Liver (tissue), 3 donors: ENCODE measurements at regions not wholly inside any gene's neighbourhood (a gene's known extent, or its start where the extent isn't known, plus 50 kb on each side); places are given as distances from the start of the nearest gene placed in this dataset.

Experiments
- CTCF ChIP-seq: fragments of 150-350 bp; IDR thresholded peaks from 2 replicates; pipeline ENCODE4 v1.5.1; 2017; ENCODE audit warnings: improper control_type of control experiment, low read depth, low read length; ENCODE audit not compliant: missing input control
- EGR1 ChIP-seq, 2 donors: IDR thresholded peaks; 2 replicates each; pipeline ENCODE4 v1.6.1; 2016 to 2018; ENCODE audit warnings: antibody characterized with exemption in 2 of 2, low read depth in 2 of 2
- HNF4A ChIP-seq, 2 donors: conservative IDR thresholded peaks; 2 replicates each; pipeline ENCODE4 v1.6.1; 2016; ENCODE audit warnings: antibody characterized with exemption in 2 of 2, mild to moderate bottlenecking in 2 of 2
- JUND ChIP-seq, 2 donors: IDR thresholded peaks; 2 replicates each; pipeline ENCODE4 v1.6.1; 2016; ENCODE audit warnings: antibody characterized with exemption in 2 of 2
- SP1 ChIP-seq: IDR thresholded peaks from 2 replicates; pipeline ENCODE4 v1.6.1; 2018; ENCODE audit warnings: antibody characterized with exemption, mild to moderate bottlenecking
- YY1 ChIP-seq: IDR thresholded peaks from 2 replicates; pipeline ENCODE4 v1.6.1; 2016; ENCODE audit warnings: antibody characterized with exemption, mild to moderate bottlenecking
- TF ChIP-seq, protein P1 (sequence below): IDR thresholded peaks from 2 replicates; pipeline ENCODE4 v1.6.1; 2016; ENCODE audit warnings: antibody characterized with exemption
- TF ChIP-seq, protein P2 (sequence below): IDR thresholded peaks from 2 replicates; pipeline ENCODE4 v1.6.1; 2016; ENCODE audit warnings: antibody characterized with exemption
- TF ChIP-seq, protein P3 (sequence below): IDR thresholded peaks from 2 replicates; pipeline ENCODE4 v1.6.1; 2016; ENCODE audit warnings: antibody characterized with exemption, mild to moderate bottlenecking
- donor health status: healthy.
- donor health status: healthy.

DNA sequence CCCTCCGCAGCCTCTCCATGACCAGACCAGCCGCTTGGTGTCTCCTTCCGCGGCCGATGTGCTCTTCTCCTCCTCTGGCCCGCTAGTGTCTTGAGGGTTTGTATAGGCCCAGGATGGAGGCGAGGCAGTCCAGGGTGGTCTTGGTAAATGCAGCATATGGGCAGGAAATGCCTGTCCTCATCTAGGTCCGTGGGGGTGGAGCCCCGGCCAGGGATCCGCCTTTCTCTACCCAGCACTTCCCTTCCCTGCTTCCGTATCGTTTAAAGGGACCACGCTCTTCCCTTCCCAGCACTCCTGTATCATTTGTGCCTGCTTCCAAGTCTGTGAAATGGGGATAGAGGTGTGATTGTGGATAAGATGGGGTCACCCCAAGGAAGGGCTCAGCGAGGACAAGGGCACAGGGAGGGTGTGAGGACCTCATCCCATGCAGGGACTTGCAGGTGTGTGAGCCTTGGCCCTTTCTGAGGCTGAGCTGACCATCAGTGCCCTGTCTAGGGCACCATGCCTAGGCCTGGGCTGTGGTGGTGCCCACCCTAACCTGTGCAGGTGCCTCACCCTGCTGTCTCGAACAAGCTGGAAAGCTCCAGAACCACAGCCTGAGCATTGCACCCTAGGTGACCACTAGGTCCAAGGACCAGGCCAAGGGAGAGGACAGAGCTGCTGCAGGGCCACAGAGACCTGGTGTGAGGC lies 326.8 kb upstream of the RTL1 start:
- no peak for TF ChIP-seq CTCF
- no peak for TF ChIP-seq EGR1 (IDR thresholded peaks at IDR 0.05; ENCODE audit: low read depth in 2 of 2)
- no peak for TF ChIP-seq HNF4A (conservative IDR thresholded peaks at IDR 0.05)
- TF ChIP-seq, protein P1, sequence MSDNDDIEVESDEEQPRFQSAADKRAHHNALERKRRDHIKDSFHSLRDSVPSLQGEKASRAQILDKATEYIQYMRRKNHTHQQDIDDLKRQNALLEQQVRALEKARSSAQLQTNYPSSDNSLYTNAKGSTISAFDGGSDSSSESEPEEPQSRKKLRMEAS: no peak
- TF ChIP-seq SP1: no peak
- TF ChIP-seq JUND (IDR thresholded peaks at IDR 0.05): no peak
- TF ChIP-seq, protein P2, sequence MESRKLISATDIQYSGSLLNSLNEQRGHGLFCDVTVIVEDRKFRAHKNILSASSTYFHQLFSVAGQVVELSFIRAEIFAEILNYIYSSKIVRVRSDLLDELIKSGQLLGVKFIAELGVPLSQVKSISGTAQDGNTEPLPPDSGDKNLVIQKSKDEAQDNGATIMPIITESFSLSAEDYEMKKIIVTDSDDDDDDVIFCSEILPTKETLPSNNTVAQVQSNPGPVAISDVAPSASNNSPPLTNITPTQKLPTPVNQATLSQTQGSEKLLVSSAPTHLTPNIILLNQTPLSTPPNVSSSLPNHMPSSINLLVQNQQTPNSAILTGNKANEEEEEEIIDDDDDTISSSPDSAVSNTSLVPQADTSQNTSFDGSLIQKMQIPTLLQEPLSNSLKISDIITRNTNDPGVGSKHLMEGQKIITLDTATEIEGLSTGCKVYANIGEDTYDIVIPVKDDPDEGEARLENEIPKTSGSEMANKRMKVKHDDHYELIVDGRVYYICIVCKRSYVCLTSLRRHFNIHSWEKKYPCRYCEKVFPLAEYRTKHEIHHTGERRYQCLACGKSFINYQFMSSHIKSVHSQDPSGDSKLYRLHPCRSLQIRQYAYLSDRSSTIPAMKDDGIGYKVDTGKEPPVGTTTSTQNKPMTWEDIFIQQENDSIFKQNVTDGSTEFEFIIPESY: no peak
- TF ChIP-seq, protein P3, sequence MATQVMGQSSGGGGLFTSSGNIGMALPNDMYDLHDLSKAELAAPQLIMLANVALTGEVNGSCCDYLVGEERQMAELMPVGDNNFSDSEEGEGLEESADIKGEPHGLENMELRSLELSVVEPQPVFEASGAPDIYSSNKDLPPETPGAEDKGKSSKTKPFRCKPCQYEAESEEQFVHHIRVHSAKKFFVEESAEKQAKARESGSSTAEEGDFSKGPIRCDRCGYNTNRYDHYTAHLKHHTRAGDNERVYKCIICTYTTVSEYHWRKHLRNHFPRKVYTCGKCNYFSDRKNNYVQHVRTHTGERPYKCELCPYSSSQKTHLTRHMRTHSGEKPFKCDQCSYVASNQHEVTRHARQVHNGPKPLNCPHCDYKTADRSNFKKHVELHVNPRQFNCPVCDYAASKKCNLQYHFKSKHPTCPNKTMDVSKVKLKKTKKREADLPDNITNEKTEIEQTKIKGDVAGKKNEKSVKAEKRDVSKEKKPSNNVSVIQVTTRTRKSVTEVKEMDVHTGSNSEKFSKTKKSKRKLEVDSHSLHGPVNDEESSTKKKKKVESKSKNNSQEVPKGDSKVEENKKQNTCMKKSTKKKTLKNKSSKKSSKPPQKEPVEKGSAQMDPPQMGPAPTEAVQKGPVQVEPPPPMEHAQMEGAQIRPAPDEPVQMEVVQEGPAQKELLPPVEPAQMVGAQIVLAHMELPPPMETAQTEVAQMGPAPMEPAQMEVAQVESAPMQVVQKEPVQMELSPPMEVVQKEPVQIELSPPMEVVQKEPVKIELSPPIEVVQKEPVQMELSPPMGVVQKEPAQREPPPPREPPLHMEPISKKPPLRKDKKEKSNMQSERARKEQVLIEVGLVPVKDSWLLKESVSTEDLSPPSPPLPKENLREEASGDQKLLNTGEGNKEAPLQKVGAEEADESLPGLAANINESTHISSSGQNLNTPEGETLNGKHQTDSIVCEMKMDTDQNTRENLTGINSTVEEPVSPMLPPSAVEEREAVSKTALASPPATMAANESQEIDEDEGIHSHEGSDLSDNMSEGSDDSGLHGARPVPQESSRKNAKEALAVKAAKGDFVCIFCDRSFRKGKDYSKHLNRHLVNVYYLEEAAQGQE: no peak
- TF ChIP-seq YY1: no peak
